Caki2 (cell line): ENCODE measurements at regions not wholly inside any gene's neighbourhood (a gene's known extent, or its start where the extent isn't known, plus 50 kb on each side); places are given as distances from the start of the nearest gene placed in this dataset.
"Not testable (repeated sequence)": the region's sequence is repeated elsewhere in the genome, so short reads cannot be mapped to it uniquely, and the experiment has no call there.

Experiments used
- DNase-seq: peaks from one replicate; pipeline ENCODE4 v3.0.0-alpha.2; 2015; ENCODE audit warnings: low read depth
- in situ Hi-C: cut with HindIII; loops from 2 replicates; pipeline ENCODE4 v1.10.0; 2016; ENCODE audit warnings: low sequenced_read_pairs, low pct_unique_long_range_greater_than_20kb, mixed read lengths

GRCh38 chrX:80508083-80508482 lies 87.8 kb downstream of the TENT5D start:
- in situ Hi-C loops, DNase-seq: not testable (repeated sequence)

DNA sequence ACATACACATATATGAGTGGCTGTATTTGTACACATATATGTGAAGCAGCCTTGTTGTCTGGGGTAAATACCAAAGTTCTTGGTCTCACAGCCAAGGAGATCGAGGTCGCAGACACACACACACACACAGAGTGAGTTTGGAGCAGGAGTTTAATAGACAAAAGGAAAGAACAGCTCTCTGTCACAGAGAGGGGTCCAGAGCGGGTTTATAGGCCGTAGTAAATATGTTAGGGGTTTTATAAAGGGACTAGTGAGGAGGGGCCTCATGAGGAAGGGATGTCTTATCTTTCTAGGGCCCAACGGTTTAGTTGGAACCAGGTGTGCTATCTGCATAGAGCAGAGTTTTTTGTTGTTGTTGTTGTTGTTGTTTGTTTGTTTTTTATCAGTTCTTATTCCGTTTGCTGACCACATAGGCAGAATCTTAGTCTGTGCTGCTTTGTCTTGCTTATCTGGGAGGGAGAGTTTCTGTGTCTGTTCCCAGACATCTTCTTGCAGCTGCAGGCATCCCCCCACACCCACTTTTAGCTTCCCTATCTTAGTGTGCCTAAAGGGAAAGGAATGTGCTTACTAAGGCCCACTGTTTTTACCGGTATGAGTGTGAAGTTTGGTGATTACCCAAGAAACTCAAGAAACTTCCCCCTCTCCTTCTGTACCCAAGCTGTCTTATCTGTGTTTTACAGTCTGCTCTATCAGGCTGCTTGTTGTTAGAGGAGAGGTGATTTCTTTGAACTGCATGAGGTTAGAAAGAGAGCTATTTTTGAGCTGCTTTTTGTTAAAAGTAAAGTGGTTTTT lies 91.9 kb downstream of the TENT5D start:
- no peak for DNase-seq
- in situ Hi-C loops = no loop called here

DNA sequence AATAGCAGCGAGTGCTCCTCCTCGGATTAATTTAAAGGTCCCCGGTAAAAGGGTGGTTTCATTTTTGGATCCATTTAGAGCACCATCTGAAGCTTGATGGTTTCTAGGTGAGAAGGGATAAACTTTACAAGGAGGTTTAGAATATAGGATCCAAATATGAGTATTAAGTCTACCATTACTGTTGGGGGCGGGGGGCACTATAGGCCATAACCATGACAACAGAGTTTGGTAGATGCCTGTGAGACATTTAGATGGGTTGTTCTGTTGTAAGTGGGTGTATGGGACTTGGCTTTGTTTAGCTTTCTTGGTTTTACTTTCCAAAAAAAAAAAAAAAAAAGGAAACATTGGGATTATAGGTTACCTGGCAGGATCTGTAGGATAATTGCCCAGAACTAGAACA lies 92.7 kb downstream of the TENT5D start:
- DNase-seq = no peak
- in situ Hi-C loops = no loop called here

GRCh38 chrX:80513625-80514024 lies 93.4 kb downstream of the TENT5D start:
- no peak for DNase-seq
- in situ Hi-C loops = no loop called here

DNA sequence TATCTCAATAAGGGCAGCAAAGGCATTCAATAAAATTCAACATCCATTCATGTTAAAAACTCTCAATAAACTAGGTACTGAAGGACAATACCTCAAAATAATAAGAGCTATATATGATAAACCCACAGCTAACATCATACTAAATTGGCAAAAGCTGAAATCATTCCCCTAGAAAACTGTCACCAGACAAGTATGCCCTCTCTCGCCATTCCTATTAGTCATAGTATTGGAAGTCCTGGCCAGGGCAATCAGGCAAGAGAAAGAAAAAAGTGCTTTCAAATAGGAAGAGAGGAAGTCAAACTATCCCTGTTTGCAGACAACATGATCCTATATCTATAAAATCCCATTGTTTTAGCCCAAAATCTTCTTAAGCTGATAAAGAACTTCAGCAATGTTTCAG lies 116.8 kb downstream of the TENT5D start:
- in situ Hi-C loops = no loop called here
- DNase-seq = no peak

- no peak for DNase-seq
- in situ Hi-C loops = no loop called here
Observed at GRCh38 chrX:80550722-80551121, 130.5 kb downstream of the TENT5D start.

DNA sequence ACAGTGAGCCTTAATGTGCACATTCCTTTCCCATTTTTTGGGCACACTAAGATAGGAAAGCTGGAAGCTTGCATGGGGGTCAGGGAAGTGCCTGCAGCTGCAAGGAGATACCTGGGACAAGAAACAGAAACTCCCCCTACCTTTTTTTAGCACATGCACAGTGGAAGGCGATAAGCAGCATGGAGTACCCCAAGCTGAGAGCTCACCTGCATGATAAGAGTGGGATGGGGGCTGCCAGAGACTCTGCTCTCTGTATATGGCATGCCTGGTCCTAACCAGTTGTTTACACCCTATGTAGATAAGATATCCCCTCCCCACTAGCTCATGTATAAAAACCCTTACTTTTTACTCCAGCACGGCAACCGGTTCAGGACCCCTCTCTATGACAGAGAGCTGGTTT lies 135.9 kb downstream of the TENT5D start:
- DNase-seq = no peak
- in situ Hi-C loops = no loop called here

DNA sequence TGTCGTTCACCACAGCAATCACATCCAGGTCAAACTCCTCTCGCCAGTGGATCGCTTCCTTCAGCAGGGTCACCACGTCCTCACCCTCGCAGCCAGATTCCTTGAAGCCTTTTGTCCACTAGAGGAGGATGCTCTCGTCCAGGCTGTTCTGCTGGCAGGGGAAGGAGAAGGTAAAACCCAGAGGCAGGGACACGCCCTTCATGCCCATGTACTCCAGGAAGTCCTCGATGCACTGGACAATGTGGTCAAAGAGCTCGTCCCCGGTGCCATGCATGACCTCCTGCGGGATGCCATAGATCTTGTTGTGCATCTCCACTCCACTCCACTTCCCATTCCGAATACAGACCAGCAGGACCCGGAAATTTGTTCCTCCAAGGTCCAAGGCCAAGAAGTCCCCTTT lies 152.4 kb downstream of the TENT5D start:
- no peak for DNase-seq
- in situ Hi-C loops = no loop called here

DNA sequence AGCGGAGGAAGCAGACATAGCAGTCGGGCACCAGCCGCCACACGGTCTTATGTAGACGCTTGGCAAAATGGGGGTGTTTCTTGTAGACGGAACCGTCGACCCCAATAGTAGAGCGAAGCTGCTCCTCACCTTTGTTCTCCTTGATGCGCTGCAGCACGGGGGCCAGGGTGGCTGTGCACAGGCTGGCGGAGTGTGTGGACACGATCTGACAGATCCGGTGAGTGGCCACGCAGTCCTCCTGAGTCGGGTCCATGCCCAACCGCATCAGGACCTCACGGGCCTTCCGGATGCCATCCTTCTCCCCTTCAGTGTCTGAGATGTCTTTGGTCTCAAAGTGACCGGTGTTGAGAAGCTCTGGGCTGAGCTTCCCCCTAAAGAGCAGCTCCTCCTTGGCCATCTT lies 153.0 kb downstream of the TENT5D start:
- in situ Hi-C loops = no loop called here

GRCh38 chrX:80574486-80575086 lies 154.3 kb downstream of the TENT5D start:
- DNase-seq, in situ Hi-C loops: not testable (repeated sequence)

More for the DNA sequence above, 153.0 kb downstream of the TENT5D start:
- no peak for DNase-seq

GRCh38 chrX:80576267-80576666 lies 156.0 kb downstream of the TENT5D start:
- DNase-seq = no peak
- in situ Hi-C loops = no loop called here

DNA sequence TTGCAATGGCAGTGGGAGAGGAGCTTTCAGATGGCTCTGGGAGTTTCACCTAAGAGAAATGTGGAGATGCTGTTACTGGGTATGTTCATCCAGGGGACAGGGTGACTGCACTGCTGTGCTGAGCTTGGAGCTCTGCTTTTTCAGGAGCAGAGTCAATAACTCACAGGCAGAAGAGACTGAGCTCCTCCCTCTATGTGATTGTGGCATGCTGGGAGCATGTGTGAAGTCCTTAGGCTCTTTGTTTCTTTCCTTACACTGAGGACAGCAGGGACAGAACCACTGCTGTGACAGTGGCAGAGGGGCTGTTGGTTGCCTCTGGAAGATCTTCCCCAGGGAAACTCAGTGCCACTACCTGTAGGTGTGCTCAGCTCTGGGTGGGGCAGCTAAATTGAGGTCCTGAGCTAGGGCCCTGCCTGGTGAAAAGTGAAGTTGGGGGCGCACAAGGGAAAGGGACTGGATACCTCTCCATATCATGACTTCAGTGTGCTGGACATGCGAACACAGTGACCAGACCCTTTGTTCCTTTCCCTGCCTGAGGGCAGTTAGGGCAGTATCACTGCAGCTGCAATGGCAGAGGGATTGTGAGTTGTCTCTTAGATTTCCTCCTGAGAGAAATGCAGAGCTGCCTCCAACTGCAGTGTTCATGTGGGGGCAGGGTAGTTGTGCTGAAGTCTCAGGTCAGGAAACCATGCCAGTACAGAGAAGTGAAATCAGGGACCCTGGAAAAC lies 156.7 kb downstream of the TENT5D start:
- in situ Hi-C loops = no loop called here
- DNase-seq = no peak

DNA sequence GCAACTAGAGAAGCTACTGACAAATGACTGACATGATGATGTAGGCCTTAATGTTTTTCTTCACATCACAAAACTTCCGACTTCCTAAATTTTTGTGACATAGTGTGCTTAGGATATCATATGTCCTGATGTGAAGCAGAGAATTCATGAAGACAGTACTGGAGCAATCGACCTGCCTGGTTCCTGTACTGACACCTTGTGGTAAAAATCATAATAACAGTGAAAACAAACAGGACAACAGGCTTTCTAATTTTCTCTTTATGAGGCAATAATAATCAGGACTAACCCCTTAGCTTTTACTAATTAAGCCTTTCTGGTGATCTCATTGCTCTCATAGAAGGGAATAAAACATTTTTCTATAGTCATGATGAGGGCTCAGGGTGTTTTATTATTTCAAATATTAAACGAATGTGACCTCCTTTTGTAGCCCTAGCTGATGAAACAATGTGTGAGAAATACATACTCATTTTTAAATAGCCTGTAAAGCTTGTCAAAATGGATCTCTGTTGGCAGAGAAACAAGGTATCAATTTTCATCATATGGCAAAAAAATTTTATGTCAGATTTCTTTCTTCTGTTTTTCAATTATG lies 158.4 kb downstream of the TENT5D start:
- peak; percentile 3 for DNase-seq
- in situ Hi-C loops = no loop called here

GRCh38 chrX:80590992-80591391 lies 170.7 kb downstream of the TENT5D start:
- in situ Hi-C loops, DNase-seq: not testable (repeated sequence)

DNA sequence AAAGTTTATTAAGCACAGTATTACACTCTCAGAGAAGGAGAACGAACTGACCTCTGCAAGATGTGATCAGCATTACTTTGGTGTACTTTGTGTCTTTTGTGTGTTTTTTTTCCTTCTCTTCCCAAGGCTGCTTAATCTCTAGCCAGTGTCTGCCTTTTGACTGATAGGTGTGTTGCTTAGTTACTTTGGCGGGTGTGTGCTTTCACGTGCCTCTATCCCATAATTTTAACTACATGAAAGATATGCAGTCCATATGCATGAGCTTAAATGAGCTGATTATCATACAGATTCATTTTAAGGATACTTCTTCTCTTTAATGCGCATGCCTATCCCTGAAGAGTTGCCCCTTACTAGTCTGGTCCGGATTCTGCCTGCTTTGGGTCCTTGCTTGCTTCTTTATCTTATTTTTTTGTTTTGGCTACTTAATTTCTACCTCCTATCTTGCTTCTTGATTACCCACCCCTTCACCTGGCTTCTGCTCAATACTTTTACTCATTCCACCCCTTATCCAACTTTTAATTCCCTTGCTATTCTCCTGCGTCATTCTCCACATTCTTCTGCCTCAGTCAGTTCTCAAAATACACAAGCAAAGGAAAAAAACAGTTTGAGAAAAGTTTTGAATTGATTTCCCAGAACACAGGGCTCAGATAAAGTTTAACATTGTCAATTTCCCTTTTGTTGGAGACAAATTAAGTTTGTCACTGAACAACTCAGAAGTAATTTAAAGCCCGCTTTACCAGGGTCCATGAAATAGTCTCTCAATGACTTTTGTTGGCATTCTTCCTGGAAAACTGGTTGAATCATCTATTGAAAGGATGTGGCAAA lies 182.0 kb downstream of the TENT5D start:
- in situ Hi-C loops = no loop called here
- no peak for DNase-seq
